HepG2 (cell line): ENCODE measurements at regions not wholly inside any gene's neighbourhood (a gene's known extent, or its start where the extent isn't known, plus 50 kb on each side); places are given as distances from the start of the nearest gene placed in this dataset.

Experiments
- KLF16 ChIP-seq, 2 experiments: sonication (generic) in 1 of 2; formaldehyde crosslinking in 1 of 2; IDR thresholded peaks; 2 replicates each; pipeline versions ENCODE4 v1.6.1 to v1.8.0; 2016 to 2023; ENCODE audit warnings: missing genetic modification reagents in 2 of 2, missing compliant biosample characterization in 1 of 2
- MATR3 ChIP-seq: sonication (generic); formaldehyde crosslinking; IDR thresholded peaks from 2 replicates; pipeline ENCODE4 v1.4.0; 2020; ENCODE audit warnings: missing genetic modification reagents
- RFX1 ChIP-seq: fragments of 450-650 bp; IDR thresholded peaks from 2 replicates; pipeline ENCODE4 v1.6.1; 2017
- SYNCRIP ChIP-seq: fragments of 200-400 bp; formaldehyde crosslinking; IDR thresholded peaks from 2 replicates; pipeline ENCODE4 v1.6.1; 2018; ENCODE audit warnings: mild to moderate bottlenecking, low read depth, low read length; ENCODE audit not compliant: insufficient read depth
- THRA ChIP-seq: sonication (generic); formaldehyde crosslinking; IDR thresholded peaks from 2 replicates; pipeline ENCODE4 v1.4.0; 2020; ENCODE audit warnings: missing genetic modification reagents, borderline replicate concordance
- YY1 ChIP-seq: IDR thresholded peaks from 2 replicates; pipeline ENCODE4 v1.6.1; 2011; ENCODE audit warnings: low read length, low read depth, moderate library complexity, mild to moderate bottlenecking; ENCODE audit not compliant: insufficient read depth, insufficient replicate concordance
- ZBTB21 ChIP-seq: sonication (generic); formaldehyde crosslinking; IDR thresholded peaks from 2 replicates; pipeline ENCODE4 v1.4.0; 2020; ENCODE audit warnings: missing genetic modification reagents
- ZMYM3 ChIP-seq: sonication (generic); formaldehyde crosslinking; IDR thresholded peaks from 2 replicates; pipeline ENCODE4 v1.5.1; 2020; ENCODE audit warnings: mild to moderate bottlenecking, missing genetic modification reagents
- ZNF121 ChIP-seq: sonication (generic); formaldehyde crosslinking; IDR thresholded peaks from 2 replicates; pipeline ENCODE4 v1.5.0; 2020; ENCODE audit warnings: mild to moderate bottlenecking, missing genetic modification reagents
- ZNF343 ChIP-seq: sonication (generic); formaldehyde crosslinking; IDR thresholded peaks from 2 replicates; pipeline ENCODE4 v1.4.0; 2020; ENCODE audit warnings: mild to moderate bottlenecking, missing genetic modification reagents
- TF ChIP-seq, protein P1 (sequence below): sonication (generic); formaldehyde crosslinking; IDR thresholded peaks from 2 replicates; pipeline ENCODE4 v1.4.0; 2020; ENCODE audit warnings: missing genetic modification reagents, mild to moderate bottlenecking, borderline replicate concordance

DNA sequence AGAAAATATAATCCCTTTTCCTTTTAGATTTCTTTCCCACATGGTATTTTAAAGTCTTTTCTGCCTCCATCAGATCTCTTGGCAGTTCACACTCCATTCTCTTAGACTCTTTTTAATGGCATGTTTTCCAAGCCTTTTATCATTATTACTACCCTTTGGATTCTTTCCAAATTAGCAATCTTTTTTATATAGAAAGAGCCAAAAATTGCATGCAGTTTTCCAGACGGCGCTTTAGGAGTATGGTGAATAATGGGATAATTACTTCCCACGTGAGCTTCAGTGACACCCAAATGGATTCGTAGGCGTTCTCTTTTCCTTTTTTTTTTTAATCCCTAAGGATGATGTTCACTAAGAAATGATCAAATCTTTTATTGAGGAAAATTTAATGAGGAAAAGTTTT lies 354.8 kb upstream of the DNAJC19 start:
- no peak for TF ChIP-seq ZMYM3 (CRISPR knock-in tag)
- no peak for TF ChIP-seq MATR3 (CRISPR knock-in tag)
- TF ChIP-seq KLF16 (CRISPR knock-in tag; IDR thresholded peaks at IDR 0.05) = no peak
- TF ChIP-seq ZNF121 (CRISPR knock-in tag) = no peak
- no peak for TF ChIP-seq ZNF343 (CRISPR knock-in tag)
- no peak for TF ChIP-seq ZBTB21 (CRISPR knock-in tag)
- TF ChIP-seq, protein P1, sequence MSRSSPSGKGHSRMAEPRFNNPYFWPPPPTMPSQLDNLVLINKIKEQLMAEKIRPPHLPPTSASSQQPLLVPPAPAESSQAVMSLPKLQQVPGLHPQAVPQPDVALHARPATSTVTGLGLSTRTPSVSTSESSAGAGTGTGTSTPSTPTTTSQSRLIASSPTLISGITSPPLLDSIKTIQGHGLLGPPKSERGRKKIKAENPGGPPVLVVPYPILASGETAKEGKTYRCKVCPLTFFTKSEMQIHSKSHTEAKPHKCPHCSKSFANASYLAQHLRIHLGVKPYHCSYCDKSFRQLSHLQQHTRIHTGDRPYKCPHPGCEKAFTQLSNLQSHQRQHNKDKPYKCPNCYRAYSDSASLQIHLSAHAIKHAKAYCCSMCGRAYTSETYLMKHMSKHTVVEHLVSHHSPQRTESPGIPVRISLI = no peak
- no peak for TF ChIP-seq THRA (CRISPR knock-in tag)
- no peak for TF ChIP-seq YY1
- TF ChIP-seq RFX1 = no peak
- no peak for TF ChIP-seq SYNCRIP
